ENCODE measurements at regions not wholly inside any gene's neighbourhood (a gene's known extent, or its start where the extent isn't known, plus 50 kb on each side); places are given as distances from the start of the nearest gene placed in this dataset.

- TF ChIP-seq TAF1 (IDR thresholded peaks at IDR 0.05; ENCODE audit: borderline replicate concordance, low read depth, low read length): no peak
- no peak for TF ChIP-seq POLR2A (IDR thresholded peaks at IDR 0.05; ENCODE audit: low read depth, low read length)
- TF ChIP-seq POLR2AphosphoS5 (IDR thresholded peaks at IDR 0.05; ENCODE audit: low read depth, low read length): no peak
- DNase-seq (ENCODE audit: insufficient read length): no peak
- FAIRE-seq: no peak
Observed at GRCh38 chr3:181417748-181418147, 294.0 kb upstream of the SOX2 start.

DNA sequence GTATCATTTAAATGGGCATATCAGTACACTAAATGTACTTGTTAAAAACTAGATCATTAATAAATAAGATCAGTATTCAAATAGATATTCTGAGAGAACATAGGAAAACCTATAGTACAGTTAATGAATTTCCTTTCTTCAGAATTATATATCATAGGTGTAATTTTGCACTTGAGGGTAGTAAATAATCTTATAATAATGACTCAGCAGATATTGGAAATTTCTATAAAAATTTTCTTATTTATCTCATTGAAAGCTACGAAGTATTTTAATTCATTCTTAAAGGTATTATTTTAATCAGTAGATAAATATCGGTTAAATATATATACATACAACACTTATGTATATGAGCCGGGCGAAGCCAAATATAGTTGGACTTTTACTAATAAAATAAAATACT lies 300.9 kb upstream of the SOX2 start:
- no peak for FAIRE-seq
- no peak for DNase-seq (ENCODE audit: insufficient read length)
- TF ChIP-seq POLR2AphosphoS5 (IDR thresholded peaks at IDR 0.05; ENCODE audit: low read depth, low read length): no peak
- TF ChIP-seq POLR2A (IDR thresholded peaks at IDR 0.05; ENCODE audit: low read depth, low read length): no peak
- no peak for TF ChIP-seq TAF1 (IDR thresholded peaks at IDR 0.05; ENCODE audit: borderline replicate concordance, low read depth, low read length)

GRCh38 chr3:181403876-181404660 lies 307.7 kb upstream of the SOX2 start:
- FAIRE-seq (no peak), DNase-seq (ENCODE audit: insufficient read length) (no peak)
- TF ChIP-seq POLR2AphosphoS5 (IDR thresholded peaks at IDR 0.05; ENCODE audit: low read depth, low read length) (no peak), TAF1 (IDR thresholded peaks at IDR 0.05; ENCODE audit: borderline replicate concordance, low read depth, low read length) (no peak), POLR2A (IDR thresholded peaks at IDR 0.05; ENCODE audit: low read depth, low read length) (no peak)

DNA sequence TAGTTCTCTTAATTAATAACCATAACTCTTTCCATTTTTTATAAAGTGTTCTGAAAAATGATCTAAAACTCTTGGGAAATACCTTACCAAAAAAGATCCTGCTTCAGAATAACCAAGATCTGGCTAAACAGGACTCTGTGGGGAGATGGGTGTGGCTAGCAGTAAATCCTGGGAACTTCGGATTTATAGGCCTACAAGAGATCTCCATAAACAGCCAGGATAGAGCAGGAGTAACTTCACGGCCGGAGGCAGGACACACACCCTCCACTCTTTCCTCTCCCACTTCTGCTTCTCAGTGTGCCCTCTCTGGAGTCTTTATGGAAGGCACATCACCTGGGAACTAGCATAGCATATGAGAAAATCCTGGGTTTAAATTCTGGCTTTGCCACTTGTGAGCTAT lies 309.4 kb upstream of the SOX2 start:
- no peak for DNase-seq (ENCODE audit: insufficient read length)
- no peak for TF ChIP-seq POLR2A (IDR thresholded peaks at IDR 0.05; ENCODE audit: low read depth, low read length)
- no peak for TF ChIP-seq TAF1 (IDR thresholded peaks at IDR 0.05; ENCODE audit: borderline replicate concordance, low read depth, low read length)
- TF ChIP-seq POLR2AphosphoS5 (IDR thresholded peaks at IDR 0.05; ENCODE audit: low read depth, low read length): no peak
- FAIRE-seq: no peak

- FAIRE-seq: no peak
- TF ChIP-seq TAF1 (IDR thresholded peaks at IDR 0.05; ENCODE audit: borderline replicate concordance, low read depth, low read length) (no peak), POLR2AphosphoS5 (IDR thresholded peaks at IDR 0.05; ENCODE audit: low read depth, low read length) (no peak), POLR2A (IDR thresholded peaks at IDR 0.05; ENCODE audit: low read depth, low read length) (no peak)
Observed at GRCh38 chr3:181384970-181385369, 326.8 kb upstream of the SOX2 start.

GRCh38 chr3:181383760-181384159 lies 328.0 kb upstream of the SOX2 start:
- FAIRE-seq (no peak), DNase-seq (ENCODE audit: insufficient read length) (no peak)
- TF ChIP-seq TAF1 (IDR thresholded peaks at IDR 0.05; ENCODE audit: borderline replicate concordance, low read depth, low read length): no peak
- TF ChIP-seq POLR2AphosphoS5 (IDR thresholded peaks at IDR 0.05; ENCODE audit: low read depth, low read length): no peak
- no peak for TF ChIP-seq POLR2A (IDR thresholded peaks at IDR 0.05; ENCODE audit: low read depth, low read length)

More at GRCh38 chr3:181384970-181385369, 326.8 kb upstream of the SOX2 start:
- DNase-seq (ENCODE audit: insufficient read length): no peak

- DNase-seq (ENCODE audit: insufficient read length) (no peak), FAIRE-seq (no peak)
- no peak for TF ChIP-seq POLR2A (IDR thresholded peaks at IDR 0.05; ENCODE audit: low read depth, low read length)
- TF ChIP-seq TAF1 (IDR thresholded peaks at IDR 0.05; ENCODE audit: borderline replicate concordance, low read depth, low read length): no peak
- no peak for TF ChIP-seq POLR2AphosphoS5 (IDR thresholded peaks at IDR 0.05; ENCODE audit: low read depth, low read length)
Observed at GRCh38 chr3:181383201-181383600, 328.5 kb upstream of the SOX2 start.

GRCh38 chr3:181382656-181383055 lies 329.1 kb upstream of the SOX2 start:
- DNase-seq (ENCODE audit: insufficient read length): no peak
- no peak for FAIRE-seq
- TF ChIP-seq POLR2AphosphoS5 (IDR thresholded peaks at IDR 0.05; ENCODE audit: low read depth, low read length) (no peak), TAF1 (IDR thresholded peaks at IDR 0.05; ENCODE audit: borderline replicate concordance, low read depth, low read length) (no peak), POLR2A (IDR thresholded peaks at IDR 0.05; ENCODE audit: low read depth, low read length) (no peak)

DNA sequence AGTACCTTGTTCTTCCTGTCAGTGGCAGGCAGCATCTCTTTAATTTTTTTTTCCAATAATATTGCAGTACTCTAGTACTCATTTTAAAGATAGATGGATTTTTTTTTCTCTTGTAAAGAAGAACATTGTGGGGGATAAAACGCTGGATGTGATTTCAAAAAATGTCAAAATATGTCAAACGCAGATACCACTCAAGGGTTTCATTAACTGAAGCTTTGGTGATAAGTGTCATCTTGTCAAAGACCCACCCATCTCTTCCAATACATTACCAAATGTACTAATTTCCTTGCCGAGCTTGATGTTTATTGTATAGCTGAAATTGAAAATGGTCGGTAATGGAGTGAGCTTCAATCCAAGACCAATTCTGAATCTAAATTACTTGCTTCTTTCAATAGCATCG lies 332.4 kb upstream of the SOX2 start:
- DNase-seq (ENCODE audit: insufficient read length): no peak
- TF ChIP-seq POLR2A (IDR thresholded peaks at IDR 0.05; ENCODE audit: low read depth, low read length) (no peak), POLR2AphosphoS5 (IDR thresholded peaks at IDR 0.05; ENCODE audit: low read depth, low read length) (no peak), TAF1 (IDR thresholded peaks at IDR 0.05; ENCODE audit: borderline replicate concordance, low read depth, low read length) (no peak)
- no peak for FAIRE-seq

DNA sequence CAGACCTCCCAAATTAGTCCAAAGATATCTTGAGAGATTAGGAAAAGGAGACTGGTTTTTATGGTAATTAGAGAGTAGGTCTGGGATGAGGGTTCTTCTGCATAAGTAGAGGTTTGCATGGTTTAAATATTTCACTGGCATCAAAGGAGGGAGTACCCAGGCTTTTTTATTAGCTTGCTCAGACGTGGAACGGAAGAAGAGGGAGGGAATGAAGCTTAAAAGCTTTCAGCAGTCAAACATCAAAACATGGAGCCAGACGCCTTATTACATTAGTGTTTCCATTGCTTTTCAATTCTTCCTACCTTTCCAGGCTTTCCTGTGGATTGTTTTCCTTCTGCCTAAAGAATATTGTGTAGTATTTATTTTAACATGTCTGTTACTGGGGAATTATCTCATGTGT lies 342.1 kb upstream of the SOX2 start:
- TF ChIP-seq POLR2AphosphoS5 (IDR thresholded peaks at IDR 0.05; ENCODE audit: low read depth, low read length) (no peak), POLR2A (IDR thresholded peaks at IDR 0.05; ENCODE audit: low read depth, low read length) (no peak), TAF1 (IDR thresholded peaks at IDR 0.05; ENCODE audit: borderline replicate concordance, low read depth, low read length) (no peak)
- no peak for FAIRE-seq
- DNase-seq (ENCODE audit: insufficient read length): no peak

DNA sequence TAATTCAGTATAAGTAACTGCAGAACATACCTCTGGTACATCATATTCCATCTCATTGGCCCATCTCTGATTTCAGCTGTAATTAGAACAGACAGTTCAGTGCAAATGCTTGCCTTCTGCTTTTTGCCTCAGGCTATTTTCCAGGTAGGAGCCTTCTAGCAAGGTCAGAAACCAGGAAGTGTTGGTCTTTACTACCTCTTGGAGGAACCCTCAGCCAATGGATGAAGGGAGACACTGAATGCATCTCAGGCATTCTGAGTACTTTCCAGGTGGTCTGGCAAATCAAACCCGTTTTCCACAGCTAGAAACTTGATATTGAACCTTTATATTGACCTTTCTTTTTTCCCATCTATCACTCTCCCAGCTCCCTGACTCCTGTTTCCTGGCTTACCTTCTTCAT lies 348.5 kb upstream of the SOX2 start:
- no peak for FAIRE-seq

DNA sequence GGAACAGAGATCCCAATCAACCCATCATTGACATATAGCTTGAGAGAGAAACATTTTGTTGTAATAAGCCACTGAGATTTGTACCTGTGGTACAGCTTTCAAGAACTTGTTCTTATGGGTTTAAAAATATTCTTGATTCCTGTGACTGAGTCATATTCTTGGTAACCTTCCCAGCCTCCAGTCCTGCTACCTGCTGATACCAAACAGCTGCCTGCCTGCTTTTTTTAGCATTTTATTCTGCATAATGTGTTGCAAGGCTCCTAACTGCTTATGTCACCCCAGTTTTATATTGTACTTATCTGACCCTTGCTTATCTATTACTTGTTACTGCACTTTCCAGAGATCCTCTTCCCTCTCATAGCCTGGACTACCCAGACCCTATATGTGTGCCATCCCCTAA lies 349.3 kb upstream of the SOX2 start:
- DNase-seq (ENCODE audit: insufficient read length) (no peak), FAIRE-seq (no peak)
- TF ChIP-seq TAF1 (IDR thresholded peaks at IDR 0.05; ENCODE audit: borderline replicate concordance, low read depth, low read length): no peak
- no peak for TF ChIP-seq POLR2AphosphoS5 (IDR thresholded peaks at IDR 0.05; ENCODE audit: low read depth, low read length)
- TF ChIP-seq POLR2A (IDR thresholded peaks at IDR 0.05; ENCODE audit: low read depth, low read length): no peak

More for the DNA sequence above, 348.5 kb upstream of the SOX2 start:
- no peak for DNase-seq (ENCODE audit: insufficient read length)
- TF ChIP-seq TAF1 (IDR thresholded peaks at IDR 0.05; ENCODE audit: borderline replicate concordance, low read depth, low read length) (no peak), POLR2A (IDR thresholded peaks at IDR 0.05; ENCODE audit: low read depth, low read length) (no peak), POLR2AphosphoS5 (IDR thresholded peaks at IDR 0.05; ENCODE audit: low read depth, low read length) (no peak)
